HG02938 (cell line): ENCODE measurements at regions not wholly inside any gene's neighbourhood (a gene's known extent, or its start where the extent isn't known, plus 50 kb on each side); places are given as distances from the start of the nearest gene placed in this dataset.
"Not testable (repeated sequence)": the region's sequence is repeated elsewhere in the genome, so short reads cannot be mapped to it uniquely, and the experiment has no call there.

Experiments used
- ATAC-seq: cut with Tn5 transposase; IDR thresholded peaks from one replicate; pipeline ENCODE4 v1.9.1; 2021; ENCODE audit warnings: mild to moderate bottlenecking, moderate library complexity; ENCODE audit not compliant: unreplicated experiment

- ATAC-seq, result no peak
These were observed 144.6 kb downstream of the MAIP1 start for GRCh38 chr2:200100027-200100426.

GRCh38 chr2:200101922-200102321 lies 146.5 kb downstream of the MAIP1 start:
- ATAC-seq, result no peak

- no peak for ATAC-seq
These were observed 147.6 kb downstream of the MAIP1 start for GRCh38 chr2:200102971-200103370.

GRCh38 chr2:200104015-200104414 lies 148.6 kb downstream of the MAIP1 start:
- ATAC-seq, result no peak

GRCh38 chr2:200107514-200108217 lies 152.3 kb downstream of the MAIP1 start:
- ATAC-seq, result no peak

- ATAC-seq, result no peak
These were observed 154.0 kb downstream of the MAIP1 start for GRCh38 chr2:200109421-200109820.

GRCh38 chr2:200110381-200110780 lies 155.0 kb downstream of the MAIP1 start:
- no peak for ATAC-seq

GRCh38 chr2:200113016-200113799 lies 157.8 kb downstream of the MAIP1 start:
- ATAC-seq, result not testable (repeated sequence)

- no peak for ATAC-seq
These were observed 163.9 kb downstream of the MAIP1 start for GRCh38 chr2:200119236-200119635.

- ATAC-seq, result no peak
These were observed 166.5 kb downstream of the MAIP1 start for GRCh38 chr2:200121931-200122330.

- no peak for ATAC-seq
These were observed 167.3 kb downstream of the MAIP1 start for GRCh38 chr2:200122683-200123082.

- not testable (repeated sequence) for ATAC-seq
These were observed 169.4 kb downstream of the MAIP1 start for GRCh38 chr2:200124665-200125368.

- ATAC-seq, result no peak
These were observed 170.3 kb downstream of the MAIP1 start for GRCh38 chr2:200125444-200126284.

GRCh38 chr2:200126285-200126670 lies 170.9 kb downstream of the MAIP1 start:
- ATAC-seq, result not testable (repeated sequence)

GRCh38 chr2:200126680-200127079 lies 171.3 kb downstream of the MAIP1 start:
- not testable (repeated sequence) for ATAC-seq

- no peak for ATAC-seq
These were observed 172.5 kb downstream of the MAIP1 start for GRCh38 chr2:200127848-200128247.

GRCh38 chr2:200128296-200128695 lies 172.9 kb downstream of the MAIP1 start:
- ATAC-seq, result no peak

- ATAC-seq, result no peak
These were observed 174.5 kb downstream of the MAIP1 start for GRCh38 chr2:200129721-200130462.

GRCh38 chr2:200130762-200131166 lies 175.4 kb downstream of the MAIP1 start:
- ATAC-seq, result no peak

GRCh38 chr2:200131307-200131706 lies 175.2 kb upstream of the SPATS2L start:
- no peak for ATAC-seq
